SK-N-SH (cell line): ENCODE measurements at regions not wholly inside any gene's neighbourhood (a gene's known extent, or its start where the extent isn't known, plus 50 kb on each side); places are given as distances from the start of the nearest gene placed in this dataset.

Experiments used
- CTCF ChIA-PET: fragments of 300-600, 350-600 bp; formaldehyde crosslinking; extraction: SDS; loops from one replicate; lab custom pipeline; 2021; lab: Yijun Ruan, JAX
- POLR2A ChIA-PET: fragments of 350-600 bp; sonication (Branson Sonifier 250); formaldehyde crosslinking; extraction: SDS; loops from one replicate; lab custom pipeline; 2020; ENCODE audit warnings: antibody characterized with exemption, inconsistent platforms; lab: Yijun Ruan, JAX
- DNase-seq: peaks from one replicate; pipeline ENCODE4 v3.0.0; 2012
- H2AFZ ChIP-seq: fragments of 200-600 bp; sonication (generic); 2 replicates; pipeline ENCODE4 v1.8.1; 2016; ENCODE audit warnings: antibody characterized with exemption, mild to moderate bottlenecking, low read depth
- H3F3A ChIP-seq: fragments of 200-600 bp; sonication (generic); replicated peaks from 2 replicates; pipeline ENCODE3; 2016; ENCODE audit warnings: antibody characterized with exemption, mild to moderate bottlenecking; ENCODE audit not compliant: insufficient read depth
- H3K27ac ChIP-seq, 2 experiments: fragments of 200-500 bp in 1 of 2; fragments of 200-600 bp in 1 of 2; sonication (Bioruptor generic) in 1 of 2; sonication (generic), shearing (Covaris generic) in 1 of 2; 2 replicates each; pipeline versions ENCODE4 v1.5.1 to v1.6.1; 2014 to 2016; ENCODE audit warnings: low read depth in 2 of 2, inconsistent platforms in 1 of 2, low read length in 1 of 2, mild to moderate bottlenecking in 1 of 2, mixed read lengths in 1 of 2
- H3K27me3 ChIP-seq: fragments of 200-600 bp; sonication (generic), shearing (Covaris generic); 2 replicates; pipeline ENCODE4 v1.6.1; 2016; ENCODE audit warnings: mixed run types; ENCODE audit not compliant: insufficient read depth
- H3K36me3 ChIP-seq, 2 experiments: fragments of 200-500 bp in 1 of 2; fragments of 200-600 bp in 1 of 2; sonication (Bioruptor generic) in 1 of 2; sonication (generic) in 1 of 2; replicated peaks in 1 of 2; 2 replicates each; pipeline versions ENCODE3 to v1.5.1; 2014 to 2016; ENCODE audit warnings: low read length in 1 of 2, mild to moderate bottlenecking in 1 of 2; ENCODE audit not compliant: insufficient read depth in 2 of 2, control insufficient read depth in 1 of 2
- H3K4me1 ChIP-seq, 2 experiments: fragments of 200-500 bp in 1 of 2; fragments of 200-600 bp in 1 of 2; sonication (Bioruptor generic) in 1 of 2; sonication (generic), shearing (Covaris generic) in 1 of 2; 2 replicates each; pipeline versions ENCODE4 v1.5.1 to v1.6.1; 2014 to 2016; ENCODE audit warnings: low read depth in 1 of 2, low read length in 1 of 2, mixed run types in 1 of 2; ENCODE audit not compliant: insufficient read depth in 2 of 2, control insufficient read depth in 1 of 2
- H3K4me2 ChIP-seq: fragments of 200-600 bp; sonication (generic), shearing (Covaris generic); 2 replicates; pipeline ENCODE4 v1.6.1; 2017; ENCODE audit warnings: mixed run types
- H3K4me3 ChIP-seq, 2 experiments: fragments of 200-500 bp in 1 of 2; fragments of 200-600 bp in 1 of 2; sonication (Bioruptor generic) in 1 of 2; sonication (generic), shearing (Covaris generic) in 1 of 2; 2 replicates each; pipeline versions ENCODE4 v1.5.1 to v1.8.1; 2014 to 2016; ENCODE audit warnings: low read depth in 2 of 2, inconsistent platforms in 1 of 2, low read length in 1 of 2, mild to moderate bottlenecking in 1 of 2, mixed read lengths in 1 of 2, moderate library complexity in 1 of 2
- H3K79me2 ChIP-seq: fragments of 200-600 bp; sonication (generic); 2 replicates; pipeline ENCODE4 v1.8.1; 2017; ENCODE audit warnings: mild to moderate bottlenecking; ENCODE audit not compliant: insufficient read depth
- H3K9ac ChIP-seq: fragments of 200-600 bp; sonication (generic); 2 replicates; pipeline ENCODE4 v1.6.1; 2017; ENCODE audit warnings: mixed run types
- H3K9me2 ChIP-seq: fragments of 200-600 bp; sonication (generic); 2 replicates; pipeline ENCODE4 v1.6.1; 2017; ENCODE audit warnings: mixed run types
- H3K9me3 ChIP-seq: fragments of 200-600 bp; sonication (generic); 2 replicates; pipeline ENCODE4 v1.6.1; 2017; ENCODE audit warnings: mixed run types, mild to moderate bottlenecking, moderate library complexity
- H4K20me1 ChIP-seq: fragments of 200-600 bp; sonication (generic); 2 replicates; pipeline ENCODE4 v1.6.1; 2017; ENCODE audit warnings: mild to moderate bottlenecking, mixed run types; ENCODE audit not compliant: insufficient read depth
- CHD2 ChIP-seq: fragments of 150-350 bp; IDR thresholded peaks from 2 replicates; pipeline ENCODE4 v1.6.1; 2018; ENCODE audit warnings: low read length; ENCODE audit not compliant: partially characterized antibody
- CTCF ChIP-seq: fragments of 200-600 bp; sonication (generic); IDR thresholded peaks from 2 replicates; pipeline ENCODE4 v1.6.1; 2017; ENCODE audit warnings: antibody characterized with exemption, mild to moderate bottlenecking, moderate library complexity
- ELF1 ChIP-seq: IDR thresholded peaks from 2 replicates; pipeline ENCODE4 v1.4.0; 2012
- FOSL2 ChIP-seq: IDR thresholded peaks from 2 replicates; pipeline ENCODE4 v1.4.0; 2012; ENCODE audit warnings: low read depth, mild to moderate bottlenecking, moderate library complexity, borderline replicate concordance
- FOXJ3 ChIP-seq: sonication (generic); formaldehyde crosslinking; IDR thresholded peaks from 2 replicates; pipeline ENCODE4 v1.5.1; 2020; ENCODE audit warnings: mild to moderate bottlenecking, missing genetic modification reagents
- FOXM1 ChIP-seq: IDR thresholded peaks from 2 replicates; pipeline ENCODE4 v1.4.0; 2012; ENCODE audit warnings: low read depth, mild to moderate bottlenecking
- GABPA ChIP-seq: IDR thresholded peaks from 2 replicates; pipeline ENCODE4 v1.4.0; 2012; ENCODE audit warnings: low read depth, mild to moderate bottlenecking
- JUND ChIP-seq: IDR thresholded peaks from 2 replicates; pipeline ENCODE4 v1.4.0; 2012
- MEF2A ChIP-seq: IDR thresholded peaks from 2 replicates; pipeline ENCODE4 v1.4.0; 2012; ENCODE audit warnings: low read depth, borderline replicate concordance
- NRF1 ChIP-seq: IDR thresholded peaks from 2 replicates; pipeline ENCODE4 v1.6.1; 2012; ENCODE audit warnings: low read depth, mild to moderate bottlenecking, low read length
- RAD21 ChIP-seq: IDR thresholded peaks from 2 replicates; pipeline ENCODE4 v1.6.1; 2012; ENCODE audit warnings: mild to moderate bottlenecking, low read length
- RXRA ChIP-seq: IDR thresholded peaks from 2 replicates; pipeline ENCODE4 v1.4.0; 2012; ENCODE audit warnings: low read depth, mild to moderate bottlenecking, borderline replicate concordance
- SIN3A ChIP-seq: IDR thresholded peaks from 2 replicates; pipeline ENCODE4 v1.6.1; 2012; ENCODE audit warnings: low read depth, mild to moderate bottlenecking, low read length, moderate library complexity, borderline replicate concordance
- SMC3 ChIP-seq: IDR thresholded peaks from 2 replicates; pipeline ENCODE4 v1.6.1; 2012; ENCODE audit warnings: low read depth, low read length, improper control_type of control experiment
- TAF1 ChIP-seq: IDR thresholded peaks from 2 replicates; pipeline ENCODE4 v1.6.1; 2012; ENCODE audit warnings: low read depth, mild to moderate bottlenecking, low read length, moderate library complexity, borderline replicate concordance
- TCF12 ChIP-seq: IDR thresholded peaks from 2 replicates; pipeline ENCODE4 v1.4.0; 2012
- TEAD4 ChIP-seq: IDR thresholded peaks from 2 replicates; pipeline ENCODE4 v1.4.0; 2012; ENCODE audit warnings: mild to moderate bottlenecking, borderline replicate concordance; ENCODE audit not compliant: insufficient read depth
- YY1 ChIP-seq: IDR thresholded peaks from 2 replicates; pipeline ENCODE4 v1.4.0; 2012; ENCODE audit warnings: low read depth, mild to moderate bottlenecking
- ZBTB33 ChIP-seq: IDR thresholded peaks from 2 replicates; pipeline ENCODE4 v1.4.0; 2012; ENCODE audit warnings: low read depth, borderline replicate concordance
- WGBS: methylation state at CpG from one replicate; pipeline ENCODE4 v1.1.6; 2017; ENCODE audit warnings: low lambda C conversion rate; 5-methylcytosine and 5-hydroxymethylcytosine counted together

- WGBS, result 1% methylated on average over 2 of the region's 2 CpGs
- CTCF ChIA-PET, result interaction anchor here (1.5 kb wide), 1 partner anchor 9 kb away, joined by 7 read pairs; no protein-coding TSS in a partner anchor
Observed at GRCh38 chr11:39365809-39366436, 2093.5 kb downstream of the LRRC4C start.

GRCh38 chr11:39363571-39363970 is 2095.9 kb downstream of the LRRC4C start:
- H3K36me3 ChIP-seq, result no peaks in the 10 kb centered on the region
- TF ChIP-seq YY1 (no peak), ZBTB33 (no peak), JUND (no peak), TAF1 (no peak), TEAD4 (no peak), ELF1 (no peak), FOXM1 (no peak), FOXJ3 (no peak), SMC3 (no peak), SIN3A (no peak), RXRA (no peak), GABPA (no peak), MEF2A (no peak), TCF12 (no peak)
- no peak overlapping the region for H3K9ac ChIP-seq
- no peaks in the 10 kb centered on the region; the same call in 1 of the 2 replicates for H3K9me2 ChIP-seq
- no peaks in the 10 kb centered on the region for H3K27me3 ChIP-seq
- H3K9me3 ChIP-seq, result no peaks in the 10 kb centered on the region
- H3K4me3 ChIP-seq, result no peak overlapping the region
- H3K4me1 ChIP-seq, result peaks cover 0 to 21% of the 10 kb centered on the region in 2 experiments; a peak in 1 of 4 replicates
- H4K20me1 ChIP-seq, result no peaks in the 10 kb centered on the region
- DNase-seq, result no peak
- peaks cover 3% of the 10 kb centered on the region for H3F3A ChIP-seq
- no peak overlapping the region for H3K27ac ChIP-seq
- H2AFZ ChIP-seq, result no peak overlapping the region
- H3K4me2 ChIP-seq, result no peak overlapping the region
- H3K79me2 ChIP-seq, result no peaks in the 10 kb centered on the region
- ChIA-PET POLR2A (no interaction called here), CTCF (no interaction called here)
- 10% methylated on average over 1 of the region's 1 CpG for WGBS

More at GRCh38 chr11:39365809-39366436, 2093.5 kb downstream of the LRRC4C start:
- H3K27ac ChIP-seq, result no peak overlapping the region
- H3K4me3 ChIP-seq, result no peak overlapping the region
- no peaks in the 10 kb centered on the region for H3K79me2 ChIP-seq
- no peak overlapping the region for H3K4me2 ChIP-seq
- H3K9ac ChIP-seq, result no peak overlapping the region
- H3K36me3 ChIP-seq, result no peaks in the 10 kb centered on the region
- H2AFZ ChIP-seq, result 0 out of 2 replicates have a peak overlapping the region, but pooled peaks have one; percentile 49
- H4K20me1 ChIP-seq, result no peaks in the 10 kb centered on the region
- POLR2A ChIA-PET, result no interaction called here
- peaks cover 3% of the 10 kb centered on the region for H3F3A ChIP-seq
- TF ChIP-seq FOSL2 (peak; percentile 61; the same call in 1 of the 2 replicates), RAD21 (peak; percentile 41), NRF1 (no peak), TEAD4 (no peak), CTCF (peak; percentile 58), CHD2 (no peak)
- TF ChIP-seq, all 33 proteins: peak for 3
- no peaks in the 10 kb centered on the region for H3K27me3 ChIP-seq
- DNase-seq, result no peak
- peaks cover 0 to 21% of the 10 kb centered on the region in 2 experiments; a peak in 1 of 4 replicates for H3K4me1 ChIP-seq
- H3K9me3 ChIP-seq, result no peaks in the 10 kb centered on the region
- H3K9me2 ChIP-seq, result no peaks in the 10 kb centered on the region; the same call in 1 of the 2 replicates
